GM12878 (cell line): ENCODE measurements at regions not wholly inside any gene's neighbourhood (a gene's known extent, or its start where the extent isn't known, plus 50 kb on each side); places are given as distances from the start of the nearest gene placed in this dataset.

Experiments
- ATAC-seq: fragments of 200-7000 bp; cut with Tn5 transposase; 3 replicates; pipeline ENCODE4 v1.9.1; 2020; ENCODE audit warnings: mild to moderate bottlenecking, moderate library complexity
- BruUV-seq: library from RNA; stranded (reverse); fragments of 400-500 nt; replicated peaks from 2 replicates; lab custom pipeline; 2021; lab: Mats Ljungman, UMichigan
- CTCF ChIA-PET: fragments of 300-600 bp; sonication (Branson Sonifier 250); formaldehyde crosslinking; extraction: SDS; loops from one replicate; lab custom pipeline; 2021; ENCODE audit warnings: inconsistent platforms; lab: Yijun Ruan, JAX
- POLR2A ChIA-PET: fragments of 350-600 bp; formaldehyde crosslinking; extraction: SDS; loops from one replicate; lab custom pipeline; 2021; ENCODE audit warnings: inconsistent platforms; lab: Charles Lee
- RAD21 ChIA-PET: fragments of 300-600 bp; sonication (Branson Sonifier 250); formaldehyde crosslinking; loops from one replicate; lab custom pipeline; 2023; ENCODE audit warnings: antibody characterized with exemption; ENCODE audit not compliant: unreplicated experiment; lab: Charles Lee
- SMC1A ChIA-PET: fragments of 300-600 bp; sonication (Branson Sonifier 250); formaldehyde crosslinking; loops from one replicate; lab custom pipeline; 2023; ENCODE audit not compliant: unreplicated experiment, uncharacterized antibody; lab: Charles Lee
- DNase-seq: peaks from one replicate; pipeline ENCODE4 v3.0.0-alpha.2; 2011; ENCODE audit warnings: low read depth, low spot score
- FAIRE-seq: peaks from 3 replicates; lab custom pipeline; 2011; peaks lifted over from hg19 to GRCh38; lab: Jason Lieb, UNC
- H2AFZ ChIP-seq: 2 replicates; pipeline ENCODE4 v1.6.0; 2011; ENCODE audit warnings: low read depth, low read length, control low read depth; ENCODE audit not compliant: control insufficient read depth
- H3K27ac ChIP-seq: 2 replicates; pipeline ENCODE4 v1.5.1; 2011; ENCODE audit warnings: control low read depth; ENCODE audit not compliant: control insufficient read depth, insufficient read depth
- H3K27me3 ChIP-seq, 2 experiments: replicated peaks in 1 of 2; 2 replicates each; pipeline versions ENCODE4 v1.6.0 to v1.6.1; 2011; ENCODE audit warnings: low read length in 1 of 2; ENCODE audit not compliant: control insufficient read depth in 2 of 2, insufficient read depth in 2 of 2
- H3K36me3 ChIP-seq, 2 experiments: 2 replicates each; pipeline ENCODE4 v1.5.1; 2011; ENCODE audit warnings: low read length in 1 of 2; ENCODE audit not compliant: control insufficient read depth in 2 of 2, insufficient read depth in 2 of 2
- H3K4me1 ChIP-seq: 2 replicates; pipeline ENCODE4 v1.6.1; 2011; ENCODE audit warnings: mild to moderate bottlenecking, low read length, moderate library complexity, mixed read lengths; ENCODE audit not compliant: control insufficient read depth, insufficient read depth
- H3K4me2 ChIP-seq: 2 replicates; pipeline ENCODE4 v1.6.0; 2011; ENCODE audit warnings: control low read depth; ENCODE audit not compliant: control insufficient read depth, insufficient read depth
- H3K4me3 ChIP-seq: fragments of 200-600 bp; sonication (generic); 2 replicates; pipeline ENCODE4 v1.5.1; 2016
- H3K79me2 ChIP-seq: 2 replicates; pipeline ENCODE4 v1.6.0; 2011; ENCODE audit warnings: low read length; ENCODE audit not compliant: control insufficient read depth, insufficient read depth
- H3K9ac ChIP-seq: 2 replicates; pipeline ENCODE4 v1.8.0; 2011; ENCODE audit warnings: low read length, control low read depth, mixed read lengths; ENCODE audit not compliant: control insufficient read depth, insufficient read depth
- H3K9me3 ChIP-seq: replicated peaks from 3 replicates; pipeline ENCODE4 v1.5.1; 2011; ENCODE audit warnings: mild to moderate bottlenecking, low read length; ENCODE audit not compliant: control insufficient read depth, insufficient read depth
- H4K20me1 ChIP-seq: 2 replicates; pipeline ENCODE4 v1.6.0; 2011; ENCODE audit not compliant: control insufficient read depth, insufficient read depth
- HDAC2 ChIP-seq: fragments of 200-600 bp; sonication (generic); IDR thresholded peaks from 2 replicates; pipeline ENCODE4 v1.6.1; 2017
- JUNB ChIP-seq: IDR thresholded peaks from 2 replicates; pipeline ENCODE4 v1.6.1; 2016; ENCODE audit warnings: antibody characterized with exemption, mild to moderate bottlenecking
- MYB ChIP-seq: fragments of 150-350 bp; IDR thresholded peaks from 2 replicates; pipeline ENCODE4 v1.6.1; 2014; ENCODE audit warnings: mild to moderate bottlenecking, low read depth, low read length, borderline replicate concordance
- NFYB ChIP-seq: IDR thresholded peaks from 2 replicates; pipeline ENCODE4 v1.6.1; 2011; ENCODE audit warnings: low read depth, mild to moderate bottlenecking, low read length, improper control_type of control experiment, moderate library complexity; ENCODE audit not compliant: insufficient read depth
- PML ChIP-seq: IDR thresholded peaks from 2 replicates; pipeline ENCODE4 v1.6.1; 2012; ENCODE audit warnings: low read length, inconsistent platforms
- SMAD5 ChIP-seq: IDR thresholded peaks from 2 replicates; pipeline ENCODE4 v1.6.1; 2016; ENCODE audit warnings: antibody characterized with exemption, low read depth
- TCF3 ChIP-seq: IDR thresholded peaks from 2 replicates; pipeline ENCODE4 v1.6.1; 2012; ENCODE audit warnings: low read depth, mild to moderate bottlenecking, low read length, borderline replicate concordance; ENCODE audit not compliant: insufficient read depth
- WGBS: methylation state at CpG from one replicate; pipeline ENCODE4 v1.1.6; 2016; ENCODE audit warnings: low lambda C conversion rate; ENCODE audit not compliant: insufficient replicate concordance, insufficient coverage; ENCODE audit errors: missing lambda C conversion rate; 5-methylcytosine and 5-hydroxymethylcytosine counted together
- in situ Hi-C: fragments of 300-500 bp; cut with MboI; formaldehyde crosslinking; loops from 9 replicates; pipeline ENCODE4 v1.14.3; 2018; ENCODE audit warnings: mixed read lengths
- intact Hi-C: fragments of 100-400 bp; cut with micrococcal nuclease; formaldehyde crosslinking; loops from one replicate; pipeline ENCODE4 v1.14.2; 2022; ENCODE audit not compliant: unreplicated experiment
- TF ChIP-seq, protein P1 (sequence below): fragments of 450-650 bp; IDR thresholded peaks from 2 replicates; pipeline ENCODE4 v1.6.1; 2016; ENCODE audit warnings: mild to moderate bottlenecking, moderate library complexity, borderline replicate concordance
- TF ChIP-seq, protein P2 (sequence below): IDR thresholded peaks from 2 replicates; pipeline ENCODE4 v1.6.1; 2011; ENCODE audit warnings: borderline replicate concordance, low read depth, mild to moderate bottlenecking, moderate library complexity, mixed read lengths, low read length; ENCODE audit not compliant: insufficient read depth; ENCODE audit errors: extremely low read length
- TF ChIP-seq, protein P3 (sequence below): IDR thresholded peaks from 2 replicates; pipeline ENCODE4 v1.6.1; 2012; ENCODE audit warnings: mild to moderate bottlenecking, low read depth, low read length
- TF ChIP-seq, protein P4 (sequence below), 3 experiments: IDR thresholded peaks in 2 of 3; conservative IDR thresholded peaks in 1 of 3; 2 replicates each; pipeline ENCODE4 v1.5.1; 2011; ENCODE audit warnings: low read depth in 3 of 3, low read length in 3 of 3, mild to moderate bottlenecking in 3 of 3, control low read depth in 2 of 3, moderate library complexity in 2 of 3, inconsistent platforms in 1 of 3, mixed read lengths in 1 of 3; ENCODE audit not compliant: control insufficient read depth in 2 of 3, insufficient read depth in 1 of 3; ENCODE audit errors: extremely low read depth in 1 of 3

DNA sequence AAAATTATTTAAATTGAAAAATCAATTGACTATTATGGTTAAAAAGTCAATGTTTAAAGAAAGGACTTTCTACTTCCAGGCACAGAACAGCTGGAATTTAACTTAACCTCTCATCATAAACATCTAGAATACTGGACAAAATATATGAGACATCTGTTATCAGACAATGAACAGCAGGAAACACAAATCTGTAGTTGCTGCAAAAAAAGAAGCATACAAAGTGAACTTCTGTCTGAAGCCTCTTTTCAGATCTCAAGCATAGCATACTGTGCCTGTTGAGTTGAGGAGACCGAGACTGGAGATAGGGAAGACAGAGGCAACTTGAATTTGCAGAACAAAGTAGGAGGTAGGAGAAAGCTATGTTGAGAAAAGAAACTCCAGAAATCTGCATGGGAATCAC, 140.0 kb upstream of the CBLB start (continued):
- TF ChIP-seq, protein P1, sequence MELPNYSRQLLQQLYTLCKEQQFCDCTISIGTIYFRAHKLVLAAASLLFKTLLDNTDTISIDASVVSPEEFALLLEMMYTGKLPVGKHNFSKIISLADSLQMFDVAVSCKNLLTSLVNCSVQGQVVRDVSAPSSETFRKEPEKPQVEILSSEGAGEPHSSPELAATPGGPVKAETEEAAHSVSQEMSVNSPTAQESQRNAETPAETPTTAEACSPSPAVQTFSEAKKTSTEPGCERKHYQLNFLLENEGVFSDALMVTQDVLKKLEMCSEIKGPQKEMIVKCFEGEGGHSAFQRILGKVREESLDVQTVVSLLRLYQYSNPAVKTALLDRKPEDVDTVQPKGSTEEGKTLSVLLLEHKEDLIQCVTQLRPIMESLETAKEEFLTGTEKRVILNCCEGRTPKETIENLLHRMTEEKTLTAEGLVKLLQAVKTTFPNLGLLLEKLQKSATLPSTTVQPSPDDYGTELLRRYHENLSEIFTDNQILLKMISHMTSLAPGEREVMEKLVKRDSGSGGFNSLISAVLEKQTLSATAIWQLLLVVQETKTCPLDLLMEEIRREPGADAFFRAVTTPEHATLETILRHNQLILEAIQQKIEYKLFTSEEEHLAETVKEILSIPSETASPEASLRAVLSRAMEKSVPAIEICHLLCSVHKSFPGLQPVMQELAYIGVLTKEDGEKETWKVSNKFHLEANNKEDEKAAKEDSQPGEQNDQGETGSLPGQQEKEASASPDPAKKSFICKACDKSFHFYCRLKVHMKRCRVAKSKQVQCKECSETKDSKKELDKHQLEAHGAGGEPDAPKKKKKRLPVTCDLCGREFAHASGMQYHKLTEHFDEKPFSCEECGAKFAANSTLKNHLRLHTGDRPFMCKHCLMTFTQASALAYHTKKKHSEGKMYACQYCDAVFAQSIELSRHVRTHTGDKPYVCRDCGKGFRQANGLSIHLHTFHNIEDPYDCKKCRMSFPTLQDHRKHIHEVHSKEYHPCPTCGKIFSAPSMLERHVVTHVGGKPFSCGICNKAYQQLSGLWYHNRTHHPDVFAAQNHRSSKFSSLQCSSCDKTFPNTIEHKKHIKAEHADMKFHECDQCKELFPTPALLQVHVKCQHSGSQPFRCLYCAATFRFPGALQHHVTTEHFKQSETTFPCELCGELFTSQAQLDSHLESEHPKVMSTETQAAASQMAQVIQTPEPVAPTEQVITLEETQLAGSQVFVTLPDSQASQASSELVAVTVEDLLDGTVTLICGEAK: no peak
- no peak for TF ChIP-seq NFYB
- TF ChIP-seq TCF3: no peak
- no peak for TF ChIP-seq PML
- no peak for TF ChIP-seq SMAD5

DNA sequence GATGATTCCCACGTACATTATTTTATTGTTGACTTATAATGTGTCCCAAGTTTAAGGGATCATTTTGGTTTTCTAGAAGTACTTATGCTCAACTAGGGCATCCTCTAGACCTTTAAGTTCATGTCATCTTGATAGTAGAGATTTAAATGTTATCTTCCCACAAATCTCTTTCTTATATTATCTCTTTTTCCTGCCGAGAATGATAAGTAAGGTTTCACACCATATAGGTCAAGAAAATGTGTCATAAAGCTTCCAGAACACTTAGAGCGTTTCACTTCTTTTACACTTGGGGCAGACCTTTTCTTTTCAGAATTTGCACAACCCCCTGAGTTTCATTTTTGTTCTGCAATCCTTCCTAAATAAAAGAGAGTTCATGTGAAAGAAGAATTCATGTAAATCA, 142.0 kb upstream of the CBLB start:
- intact Hi-C loops: no loop called here
- no peak for DNase-seq
- TF ChIP-seq MYB (no peak), HDAC2 (no peak), JUNB (no peak)
- TF ChIP-seq, protein P2, sequence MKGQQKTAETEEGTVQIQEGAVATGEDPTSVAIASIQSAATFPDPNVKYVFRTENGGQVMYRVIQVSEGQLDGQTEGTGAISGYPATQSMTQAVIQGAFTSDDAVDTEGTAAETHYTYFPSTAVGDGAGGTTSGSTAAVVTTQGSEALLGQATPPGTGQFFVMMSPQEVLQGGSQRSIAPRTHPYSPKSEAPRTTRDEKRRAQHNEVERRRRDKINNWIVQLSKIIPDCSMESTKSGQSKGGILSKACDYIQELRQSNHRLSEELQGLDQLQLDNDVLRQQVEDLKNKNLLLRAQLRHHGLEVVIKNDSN: no peak
- TF ChIP-seq, protein P3, sequence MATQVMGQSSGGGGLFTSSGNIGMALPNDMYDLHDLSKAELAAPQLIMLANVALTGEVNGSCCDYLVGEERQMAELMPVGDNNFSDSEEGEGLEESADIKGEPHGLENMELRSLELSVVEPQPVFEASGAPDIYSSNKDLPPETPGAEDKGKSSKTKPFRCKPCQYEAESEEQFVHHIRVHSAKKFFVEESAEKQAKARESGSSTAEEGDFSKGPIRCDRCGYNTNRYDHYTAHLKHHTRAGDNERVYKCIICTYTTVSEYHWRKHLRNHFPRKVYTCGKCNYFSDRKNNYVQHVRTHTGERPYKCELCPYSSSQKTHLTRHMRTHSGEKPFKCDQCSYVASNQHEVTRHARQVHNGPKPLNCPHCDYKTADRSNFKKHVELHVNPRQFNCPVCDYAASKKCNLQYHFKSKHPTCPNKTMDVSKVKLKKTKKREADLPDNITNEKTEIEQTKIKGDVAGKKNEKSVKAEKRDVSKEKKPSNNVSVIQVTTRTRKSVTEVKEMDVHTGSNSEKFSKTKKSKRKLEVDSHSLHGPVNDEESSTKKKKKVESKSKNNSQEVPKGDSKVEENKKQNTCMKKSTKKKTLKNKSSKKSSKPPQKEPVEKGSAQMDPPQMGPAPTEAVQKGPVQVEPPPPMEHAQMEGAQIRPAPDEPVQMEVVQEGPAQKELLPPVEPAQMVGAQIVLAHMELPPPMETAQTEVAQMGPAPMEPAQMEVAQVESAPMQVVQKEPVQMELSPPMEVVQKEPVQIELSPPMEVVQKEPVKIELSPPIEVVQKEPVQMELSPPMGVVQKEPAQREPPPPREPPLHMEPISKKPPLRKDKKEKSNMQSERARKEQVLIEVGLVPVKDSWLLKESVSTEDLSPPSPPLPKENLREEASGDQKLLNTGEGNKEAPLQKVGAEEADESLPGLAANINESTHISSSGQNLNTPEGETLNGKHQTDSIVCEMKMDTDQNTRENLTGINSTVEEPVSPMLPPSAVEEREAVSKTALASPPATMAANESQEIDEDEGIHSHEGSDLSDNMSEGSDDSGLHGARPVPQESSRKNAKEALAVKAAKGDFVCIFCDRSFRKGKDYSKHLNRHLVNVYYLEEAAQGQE: no peak
- TF ChIP-seq, protein P4, sequence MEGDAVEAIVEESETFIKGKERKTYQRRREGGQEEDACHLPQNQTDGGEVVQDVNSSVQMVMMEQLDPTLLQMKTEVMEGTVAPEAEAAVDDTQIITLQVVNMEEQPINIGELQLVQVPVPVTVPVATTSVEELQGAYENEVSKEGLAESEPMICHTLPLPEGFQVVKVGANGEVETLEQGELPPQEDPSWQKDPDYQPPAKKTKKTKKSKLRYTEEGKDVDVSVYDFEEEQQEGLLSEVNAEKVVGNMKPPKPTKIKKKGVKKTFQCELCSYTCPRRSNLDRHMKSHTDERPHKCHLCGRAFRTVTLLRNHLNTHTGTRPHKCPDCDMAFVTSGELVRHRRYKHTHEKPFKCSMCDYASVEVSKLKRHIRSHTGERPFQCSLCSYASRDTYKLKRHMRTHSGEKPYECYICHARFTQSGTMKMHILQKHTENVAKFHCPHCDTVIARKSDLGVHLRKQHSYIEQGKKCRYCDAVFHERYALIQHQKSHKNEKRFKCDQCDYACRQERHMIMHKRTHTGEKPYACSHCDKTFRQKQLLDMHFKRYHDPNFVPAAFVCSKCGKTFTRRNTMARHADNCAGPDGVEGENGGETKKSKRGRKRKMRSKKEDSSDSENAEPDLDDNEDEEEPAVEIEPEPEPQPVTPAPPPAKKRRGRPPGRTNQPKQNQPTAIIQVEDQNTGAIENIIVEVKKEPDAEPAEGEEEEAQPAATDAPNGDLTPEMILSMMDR (IDR thresholded peaks at IDR 0.05 in 2 of 3, conservative IDR thresholded peaks at IDR 0.05 in 1 of 3; ENCODE audit: control insufficient read depth in 2 of 3, extremely low read depth in 1 of 3, insufficient read depth in 1 of 3, low read depth in 3 of 3, low read length in 3 of 3): no peak

More for the DNA sequence above, 142.0 kb upstream of the CBLB start:
- SMC1A ChIA-PET: interaction anchor here (0.8 kb wide), 1 partner anchor 12 kb away, joined by 4 read pairs; no protein-coding TSS in a partner anchor
- no peaks in the 10 kb centered on the region for H3K27me3 ChIP-seq
- in situ Hi-C loops: no loop called here
- CTCF ChIA-PET: no interaction called here
- RAD21 ChIA-PET: interaction anchor here (1.2 kb wide), 1 partner anchor 173 kb away, joined by 6 read pairs; no protein-coding TSS in a partner anchor
- H3K9ac ChIP-seq: no peak overlapping the region
- no peaks in the 10 kb centered on the region for H3K36me3 ChIP-seq
- FAIRE-seq: no peak
- no peaks in the 10 kb centered on the region for H3K4me1 ChIP-seq
- no peaks in the 10 kb centered on the region for H4K20me1 ChIP-seq
- no TSS peak for BruUV-seq
- H3K27ac ChIP-seq: no peak overlapping the region
- 70% methylated on average over 3 of the region's 3 CpGs for WGBS
- H3K4me2 ChIP-seq: no peak overlapping the region
- no peak overlapping the region for H3K4me3 ChIP-seq
- POLR2A ChIA-PET: no interaction called here
- no peaks in the 10 kb centered on the region for H3K79me2 ChIP-seq
- ATAC-seq: no peak
- no peak overlapping the region for H2AFZ ChIP-seq
- H3K9me3 ChIP-seq: peaks cover 3% of the 10 kb centered on the region; the same call in 2 of the 3 replicates
